HG02623 (cell line): ENCODE measurements at regions not wholly inside any gene's neighbourhood (a gene's known extent, or its start where the extent isn't known, plus 50 kb on each side); places are given as distances from the start of the nearest gene placed in this dataset.

Experiments used
- ATAC-seq: cut with Tn5 transposase; IDR thresholded peaks from one replicate; pipeline ENCODE4 v1.9.1; 2021; ENCODE audit warnings: moderate library complexity; ENCODE audit not compliant: unreplicated experiment

DNA sequence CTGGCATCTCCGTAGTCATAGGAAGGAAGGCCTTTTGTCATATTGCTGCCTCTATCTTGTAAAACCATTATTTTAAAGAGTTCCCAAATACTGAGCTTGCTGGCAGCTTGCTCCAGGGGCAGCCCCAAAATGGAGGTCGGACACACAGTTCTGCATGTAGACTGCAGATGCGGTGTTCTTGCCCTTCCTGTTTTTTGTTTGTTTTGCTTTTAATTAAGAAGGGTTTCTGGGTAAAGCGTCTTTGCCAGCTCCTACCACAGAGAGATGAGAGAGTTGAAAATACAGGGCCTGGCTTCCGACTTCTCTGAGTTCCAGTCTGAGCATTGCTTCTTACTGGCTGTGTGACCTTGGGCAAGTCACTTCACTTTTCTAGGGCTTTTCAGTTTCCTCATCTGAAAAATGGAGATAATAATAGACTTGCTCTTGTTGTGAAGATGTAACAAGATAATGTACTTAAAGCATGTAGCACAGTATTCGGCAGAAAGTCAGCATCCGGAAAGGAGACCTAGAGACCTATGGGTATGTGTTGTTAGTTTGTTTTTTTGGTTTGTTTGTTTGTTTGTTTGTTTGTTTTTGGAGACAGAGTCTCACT, 67.8 kb upstream of the GSE1 start:
- ATAC-seq, result no peak

GRCh38 chr16:85546585-85547447, 66.3 kb upstream of the GSE1 start:
- ATAC-seq, result no peak

GRCh38 chr16:85548375-85548774, 64.7 kb upstream of the GSE1 start:
- ATAC-seq, result no peak

GRCh38 chr16:85549766-85550421, 63.2 kb upstream of the GSE1 start:
- no peak for ATAC-seq

GRCh38 chr16:85550422-85550864, 62.7 kb upstream of the GSE1 start:
- no peak for ATAC-seq

- no peak for ATAC-seq
Measured at GRCh38 chr16:85550953-85551924, 61.9 kb upstream of the GSE1 start.

DNA sequence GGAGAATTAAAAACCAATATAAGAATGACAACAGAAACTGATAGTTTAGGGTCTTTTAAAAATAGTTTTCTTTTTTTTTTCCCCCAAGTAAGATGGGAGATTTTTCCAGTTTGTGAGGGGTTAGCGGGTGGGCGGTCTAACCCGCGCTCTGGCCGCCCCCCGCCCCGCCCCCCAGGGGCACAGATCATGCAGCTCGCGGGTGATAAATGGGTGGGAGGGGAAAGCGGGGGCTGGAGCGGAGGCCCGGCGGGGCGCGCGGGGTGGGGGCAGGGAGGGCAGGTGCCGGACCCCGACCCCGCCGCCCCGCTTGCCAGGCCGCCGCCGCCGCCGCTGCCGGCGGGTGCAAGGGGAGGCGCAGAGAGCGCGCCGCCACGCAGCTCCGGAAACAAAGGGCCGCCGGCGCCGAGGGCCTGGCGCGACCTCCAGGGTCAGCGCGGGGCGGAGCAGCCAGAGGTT, 60.1 kb upstream of the GSE1 start:
- no peak for ATAC-seq

DNA sequence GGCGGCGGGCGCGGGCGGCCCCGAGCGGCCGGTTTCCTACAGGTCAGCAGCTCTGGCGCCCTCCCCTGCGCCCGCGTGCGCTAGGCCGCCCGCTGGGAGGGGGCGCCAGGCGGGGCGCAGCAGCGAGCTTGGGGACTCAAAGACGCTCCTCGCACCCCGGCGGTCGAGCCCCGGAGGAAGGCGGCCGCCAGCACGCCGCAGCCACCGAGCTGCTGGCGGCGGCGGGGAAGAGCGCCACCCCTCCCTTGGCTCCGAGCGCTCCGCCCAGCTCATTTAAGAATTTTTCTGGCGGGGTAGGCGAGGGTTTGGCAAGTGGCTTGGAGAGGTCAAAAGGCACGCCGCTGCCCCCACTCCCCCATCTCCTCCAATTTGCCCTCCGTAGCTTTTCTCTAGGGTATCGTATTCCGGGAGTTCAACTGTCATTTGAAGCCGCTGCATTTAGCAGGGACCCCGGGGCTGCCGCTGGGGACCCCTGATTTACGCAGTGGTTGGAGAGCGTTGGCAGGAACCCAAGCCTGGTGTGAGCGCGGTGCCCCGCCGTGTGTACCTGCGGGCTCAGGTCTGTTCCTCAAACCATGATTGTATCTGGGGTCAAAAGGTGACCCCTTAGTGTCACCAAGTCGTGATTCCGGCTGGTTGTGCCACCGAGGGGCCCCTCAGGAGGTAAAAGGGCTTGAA, 59.5 kb upstream of the GSE1 start:
- no peak for ATAC-seq

DNA sequence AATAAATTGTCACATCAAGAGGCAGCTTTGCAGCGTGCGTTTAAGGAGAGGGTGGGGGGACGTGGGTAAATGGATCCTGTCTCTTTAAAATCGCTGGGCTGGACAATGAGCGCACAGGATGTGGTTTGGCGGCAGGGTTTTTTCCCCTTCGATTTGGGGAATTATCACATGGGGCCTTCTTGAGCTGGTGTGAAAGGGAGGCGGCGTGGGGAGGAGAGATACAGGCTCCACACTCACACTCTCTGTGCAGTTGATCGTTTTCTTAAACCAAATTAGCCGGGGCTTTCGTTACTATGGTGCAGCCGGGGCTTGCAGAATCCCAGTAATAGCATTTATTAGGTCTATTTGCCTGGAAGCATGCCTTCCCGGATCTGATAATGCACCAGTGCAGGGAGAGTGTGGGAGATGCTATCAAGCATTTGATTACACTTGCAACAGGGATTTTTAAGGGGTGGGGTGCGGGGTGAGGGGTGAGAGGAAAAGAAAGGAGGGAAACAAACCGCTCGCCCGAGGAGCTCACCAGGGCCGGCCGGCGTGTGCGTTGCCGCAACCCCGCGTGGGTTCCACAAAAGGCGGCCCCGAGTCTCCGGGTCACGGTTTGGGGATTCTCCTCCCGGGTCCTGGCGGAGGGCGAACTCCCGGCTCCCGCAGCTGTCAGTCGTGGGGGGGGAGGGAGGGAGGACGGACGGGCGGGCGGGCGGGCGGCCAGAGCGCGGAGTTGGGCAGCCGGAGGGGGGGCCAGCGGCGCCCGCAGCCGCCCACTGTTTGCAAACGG, 58.8 kb upstream of the GSE1 start:
- ATAC-seq, result peak; percentile 41

DNA sequence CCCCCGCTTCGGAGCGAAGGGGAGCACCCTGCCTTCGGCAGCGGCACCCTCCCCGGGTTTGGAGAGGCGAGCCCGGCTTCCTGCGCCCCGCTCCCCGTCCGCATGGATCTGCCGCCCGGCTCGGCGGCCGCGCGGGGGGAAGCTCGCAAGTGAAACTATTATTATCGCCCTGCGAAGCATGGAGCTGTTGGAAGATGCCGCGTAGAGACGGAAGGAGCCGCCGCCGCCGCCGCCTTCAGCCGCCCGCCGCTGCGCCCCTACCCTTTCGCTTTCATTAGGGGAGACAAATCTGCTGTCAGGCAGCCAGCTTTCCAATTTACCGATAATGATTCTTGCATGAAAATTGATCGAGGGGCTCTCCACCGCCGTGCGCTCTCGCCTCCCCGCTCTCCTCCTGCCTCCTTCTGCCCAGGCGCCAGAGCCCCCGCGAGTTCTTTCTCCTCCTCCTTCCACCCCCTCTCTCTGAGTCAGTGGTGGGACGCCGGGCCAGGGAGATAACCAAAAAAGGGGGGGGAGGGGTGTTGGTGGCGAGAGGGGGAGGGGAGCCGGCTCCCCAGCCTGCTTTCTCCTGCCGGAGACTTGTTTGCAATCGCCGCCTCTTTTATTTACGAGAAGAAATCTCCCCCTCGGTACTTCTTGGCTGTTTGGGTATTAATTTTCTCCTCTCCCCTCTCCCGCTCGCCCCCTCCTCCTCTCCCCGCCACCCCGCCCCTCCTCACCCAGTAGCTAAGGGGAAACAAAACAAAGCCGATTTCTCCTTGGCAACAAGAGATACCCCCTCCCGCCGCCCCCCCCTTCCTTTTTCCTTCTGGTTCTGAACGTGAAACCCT, 58.0 kb upstream of the GSE1 start:
- ATAC-seq, result no peak

DNA sequence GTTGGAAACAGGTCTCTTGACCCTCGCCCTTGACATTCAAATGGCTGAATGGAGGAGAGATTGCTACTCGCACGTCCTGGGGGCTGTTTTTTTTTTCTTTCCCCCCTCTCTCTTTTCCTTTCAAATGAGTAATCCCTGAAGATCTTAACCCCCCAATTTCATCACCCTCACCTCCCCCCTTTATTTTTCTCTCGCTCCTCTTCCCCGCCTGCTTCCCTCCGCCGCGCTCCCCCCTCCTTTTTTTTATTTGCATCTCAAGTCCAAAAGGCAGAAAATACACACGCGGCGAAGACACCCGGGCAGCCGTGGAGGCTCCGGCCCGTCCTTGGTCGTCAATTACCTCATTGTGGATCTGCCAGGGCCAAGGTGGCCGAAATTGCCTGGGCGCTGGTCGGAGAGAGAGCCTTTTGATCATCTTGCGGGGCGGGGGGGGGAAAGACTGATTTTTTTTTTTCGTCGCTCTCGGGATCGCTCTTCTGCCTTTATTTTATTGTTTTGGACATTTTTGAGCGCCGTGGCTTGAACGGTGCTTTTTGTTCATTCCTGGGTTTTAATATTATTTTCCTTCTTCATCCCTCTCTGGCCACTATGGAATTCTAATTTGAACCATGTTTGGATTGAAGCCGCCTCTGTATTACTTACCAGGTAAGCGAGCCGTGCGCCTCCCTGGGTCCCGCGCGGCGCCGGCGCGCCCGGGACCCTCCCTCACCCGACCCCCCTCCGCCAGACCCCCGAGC, 57.2 kb upstream of the GSE1 start:
- ATAC-seq, result no peak

- ATAC-seq, result no peak
Measured at GRCh38 chr16:85556456-85557082, 56.6 kb upstream of the GSE1 start.

DNA sequence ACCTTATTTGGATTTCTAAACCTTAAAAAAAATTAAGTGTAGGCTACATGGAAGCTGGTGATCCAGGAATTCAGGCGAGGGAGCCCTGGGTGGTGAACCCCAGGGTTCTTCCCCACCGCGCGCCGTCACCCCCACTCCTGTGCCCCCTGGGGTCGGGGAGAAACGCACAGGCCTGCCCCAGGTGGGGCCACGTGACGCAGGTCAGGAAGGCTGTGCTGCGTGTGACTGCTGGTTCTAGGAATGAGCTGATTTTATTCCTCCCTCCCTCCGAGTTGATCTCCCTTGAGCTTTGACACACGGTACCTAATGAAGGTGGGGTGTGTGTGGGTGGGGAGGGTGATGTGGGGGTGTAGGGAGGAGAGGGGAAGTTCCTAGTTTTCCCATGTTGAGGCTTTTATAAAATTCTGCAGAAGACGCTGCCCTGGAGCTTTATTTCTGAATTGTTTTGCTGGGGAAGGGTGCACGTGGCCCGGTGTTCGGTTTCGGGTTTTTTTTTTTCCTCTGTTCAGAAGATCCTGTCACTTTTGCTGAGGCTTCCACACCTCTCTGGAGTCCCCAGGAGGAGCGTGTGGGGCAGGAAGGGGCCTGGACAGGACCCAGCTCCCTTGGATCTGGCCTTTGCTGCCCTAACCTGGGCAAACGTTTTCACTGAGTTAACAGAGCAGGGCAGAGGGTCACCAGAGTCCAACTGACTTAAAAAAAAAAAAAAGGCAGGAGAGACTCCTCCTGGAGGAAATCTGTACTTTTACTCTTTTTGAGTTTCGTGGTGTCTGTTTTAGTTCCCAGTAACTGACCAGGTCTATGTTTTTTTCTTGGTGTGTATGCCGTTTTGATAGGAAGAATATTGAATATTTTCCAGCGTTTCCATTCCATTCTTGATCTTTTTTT, 55.8 kb upstream of the GSE1 start:
- ATAC-seq, result no peak

DNA sequence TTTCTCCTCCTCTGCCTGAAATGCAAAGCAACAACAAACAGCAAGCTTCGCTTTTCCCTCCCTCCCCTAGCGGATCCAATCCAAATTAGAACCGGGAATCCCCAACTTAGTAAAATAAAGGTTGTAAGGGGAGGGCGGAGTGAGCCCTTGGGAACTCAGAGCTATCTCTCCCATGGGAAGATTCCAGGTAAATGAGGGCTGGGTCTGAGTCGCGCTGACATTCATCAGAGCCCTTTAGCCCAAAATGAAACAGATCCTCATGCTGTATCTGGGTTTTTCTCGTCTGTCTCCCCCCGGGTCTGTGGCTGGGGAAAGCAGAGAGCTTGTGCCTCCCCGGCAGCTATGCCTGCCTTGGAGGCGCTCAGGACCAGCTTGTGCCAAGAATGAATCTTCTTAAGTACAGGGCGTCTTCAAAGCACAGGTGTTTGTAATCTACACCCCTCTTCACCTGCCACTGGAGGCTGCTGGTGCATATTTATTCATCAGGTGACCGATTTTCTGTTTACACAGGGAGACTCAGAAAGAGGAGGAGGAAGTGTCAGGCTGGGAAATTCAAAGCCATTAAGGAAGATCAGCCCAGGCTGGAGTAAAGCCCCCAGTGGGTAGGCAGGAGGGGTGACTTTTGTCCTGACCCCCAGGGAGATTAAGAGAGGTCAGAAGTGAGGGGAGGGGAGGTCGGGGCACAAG, 55.0 kb upstream of the GSE1 start:
- ATAC-seq, result no peak

GRCh38 chr16:85560932-85561247, 52.2 kb upstream of the GSE1 start:
- ATAC-seq, result no peak
